ENCODE measurements at regions not wholly inside any gene's neighbourhood (a gene's known extent, or its start where the extent isn't known, plus 50 kb on each side); places are given as distances from the start of the nearest gene placed in this dataset.

DNA sequence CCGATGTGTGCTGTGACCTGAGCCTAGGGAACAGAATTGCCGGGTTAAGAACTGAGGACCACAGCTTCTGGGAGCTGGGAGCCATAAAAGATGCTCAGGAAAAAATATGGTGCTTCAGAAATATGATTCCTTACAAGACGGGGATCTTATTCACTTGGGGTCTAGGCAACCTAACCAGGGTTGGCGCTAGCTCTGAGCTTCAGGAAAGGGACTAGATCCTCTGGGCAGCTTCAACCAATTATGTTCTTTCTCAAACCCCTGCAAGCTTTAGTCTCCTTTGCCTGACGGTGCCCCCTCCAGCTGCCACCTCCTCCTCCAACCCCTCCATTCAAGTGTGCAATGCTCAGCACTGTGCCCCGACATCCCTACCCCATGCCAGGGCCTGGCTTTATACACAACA lies 634.1 kb upstream of the CADM1 start:
- no peak overlapping the region for H3K27ac ChIP-seq
- intact Hi-C loops (cut with DNase I): no loop called here
- WGBS, 2 donors: 79 to 83% methylated on average over 6 of the region's 6 CpGs

DNA sequence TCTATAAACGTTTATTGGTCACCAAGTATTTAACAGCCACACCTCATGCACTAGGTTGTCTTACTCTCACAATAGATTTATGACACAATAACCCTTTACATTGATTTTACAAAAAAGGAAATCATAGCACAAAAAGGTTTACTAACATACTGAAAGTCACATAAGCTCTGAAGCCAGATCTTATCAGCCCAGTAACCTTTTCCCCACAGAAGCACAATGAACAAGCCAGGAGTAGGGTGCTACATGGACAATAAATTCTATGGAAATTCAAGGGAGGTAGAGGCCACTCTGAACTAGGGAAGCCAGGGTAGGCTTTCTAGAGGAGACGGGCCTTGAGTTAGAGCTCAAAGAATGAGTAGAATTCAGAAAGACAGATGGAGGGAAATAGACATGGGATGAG lies 633.5 kb upstream of the CADM1 start:
- no peak overlapping the region for H3K27ac ChIP-seq
- intact Hi-C loops (cut with DNase I): no loop called here
- H3K27me3 ChIP-seq: no peaks in the 10 kb centered on the region
- TF ChIP-seq POLR2A (IDR thresholded peaks at IDR 0.05): no peak
- TF ChIP-seq, protein P1, sequence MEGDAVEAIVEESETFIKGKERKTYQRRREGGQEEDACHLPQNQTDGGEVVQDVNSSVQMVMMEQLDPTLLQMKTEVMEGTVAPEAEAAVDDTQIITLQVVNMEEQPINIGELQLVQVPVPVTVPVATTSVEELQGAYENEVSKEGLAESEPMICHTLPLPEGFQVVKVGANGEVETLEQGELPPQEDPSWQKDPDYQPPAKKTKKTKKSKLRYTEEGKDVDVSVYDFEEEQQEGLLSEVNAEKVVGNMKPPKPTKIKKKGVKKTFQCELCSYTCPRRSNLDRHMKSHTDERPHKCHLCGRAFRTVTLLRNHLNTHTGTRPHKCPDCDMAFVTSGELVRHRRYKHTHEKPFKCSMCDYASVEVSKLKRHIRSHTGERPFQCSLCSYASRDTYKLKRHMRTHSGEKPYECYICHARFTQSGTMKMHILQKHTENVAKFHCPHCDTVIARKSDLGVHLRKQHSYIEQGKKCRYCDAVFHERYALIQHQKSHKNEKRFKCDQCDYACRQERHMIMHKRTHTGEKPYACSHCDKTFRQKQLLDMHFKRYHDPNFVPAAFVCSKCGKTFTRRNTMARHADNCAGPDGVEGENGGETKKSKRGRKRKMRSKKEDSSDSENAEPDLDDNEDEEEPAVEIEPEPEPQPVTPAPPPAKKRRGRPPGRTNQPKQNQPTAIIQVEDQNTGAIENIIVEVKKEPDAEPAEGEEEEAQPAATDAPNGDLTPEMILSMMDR (IDR thresholded peaks at IDR 0.05): no peak
- DNase-seq: no peak
- no peaks in the 10 kb centered on the region for H3K36me3 ChIP-seq
- no peaks in the 10 kb centered on the region for H3K4me1 ChIP-seq
- H3K4me3 ChIP-seq: no peak overlapping the region
- WGBS, 2 donors: 45 to 53% methylated on average over 2 of the region's 2 CpGs
- no peaks in the 10 kb centered on the region for H3K9me3 ChIP-seq

More for the DNA sequence above, 634.1 kb upstream of the CADM1 start:
- Histone ChIP-seq H3K36me3 (no peaks in the 10 kb centered on the region), H3K4me3 (no peak overlapping the region), H3K27me3 (no peaks in the 10 kb centered on the region), H3K4me1 (no peaks in the 10 kb centered on the region), H3K9me3 (no peaks in the 10 kb centered on the region)
- TF ChIP-seq POLR2A (IDR thresholded peaks at IDR 0.05): no peak
- TF ChIP-seq, protein P1 (IDR thresholded peaks at IDR 0.05): no peak
- no peak for DNase-seq

DNA sequence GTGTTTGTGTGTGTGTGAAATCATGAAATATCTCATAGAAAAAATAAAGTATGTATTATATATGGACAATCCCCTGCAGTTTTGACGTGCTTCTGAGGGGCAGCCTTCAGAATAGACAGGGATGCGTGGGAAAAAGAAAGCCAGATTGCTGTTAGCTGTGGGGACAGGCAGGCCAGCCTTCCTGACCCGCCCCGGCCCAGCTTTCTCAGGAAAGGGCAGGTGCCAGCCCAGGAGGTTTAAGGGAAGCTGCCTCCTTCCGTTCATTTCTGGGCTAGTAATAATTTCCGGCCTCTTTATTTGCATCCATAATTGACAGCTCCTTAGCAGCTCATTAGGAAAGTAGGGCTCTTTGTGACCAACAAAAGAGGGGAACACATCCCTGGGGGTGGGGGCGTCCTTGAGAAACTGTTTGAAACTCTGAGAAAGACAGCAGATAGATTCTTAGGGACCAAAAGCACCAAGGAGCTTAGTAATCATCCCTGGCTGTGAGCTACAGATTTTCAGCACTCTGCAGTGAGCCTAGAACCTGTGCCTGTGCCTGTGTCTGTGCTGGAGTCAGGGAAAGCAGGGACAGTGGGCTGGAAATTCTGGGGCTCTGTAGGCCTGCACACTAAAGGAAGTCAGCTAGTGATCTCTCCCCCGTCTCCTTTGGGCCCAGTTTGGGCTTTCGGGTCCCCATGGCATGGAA lies 632.9 kb upstream of the CADM1 start:
- 67 to 68% methylated on average over 8 of the region's 9 CpGs for WGBS, 2 donors
- intact Hi-C loops (cut with DNase I): no loop called here
- H3K27me3 ChIP-seq: no peaks in the 10 kb centered on the region
- H3K27ac ChIP-seq: no peak overlapping the region
- no peak for DNase-seq
- H3K4me3 ChIP-seq: no peak overlapping the region
- no peaks in the 10 kb centered on the region for H3K36me3 ChIP-seq
- H3K4me1 ChIP-seq: no peaks in the 10 kb centered on the region
- TF ChIP-seq, protein P1 (IDR thresholded peaks at IDR 0.05): no peak
- TF ChIP-seq POLR2A (IDR thresholded peaks at IDR 0.05): no peak
- no peaks in the 10 kb centered on the region for H3K9me3 ChIP-seq

DNA sequence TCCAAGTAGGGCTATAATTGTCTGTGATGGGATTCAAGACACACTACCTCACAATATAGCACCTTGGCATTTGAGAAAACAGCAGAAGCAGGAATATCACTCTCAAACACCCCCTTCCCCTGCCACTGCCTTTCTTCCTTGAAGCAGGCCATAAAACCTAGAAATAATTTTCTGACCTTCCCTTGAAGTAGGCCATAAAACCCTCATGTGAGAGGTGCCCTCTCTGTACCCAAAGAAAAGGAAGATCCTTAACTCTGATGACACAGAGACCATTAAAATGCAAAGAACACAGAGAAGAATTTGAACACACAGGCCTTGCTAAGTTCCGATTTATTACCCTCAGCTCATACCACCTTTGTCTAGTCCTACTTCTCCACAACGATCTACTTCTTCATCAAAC lies 631.7 kb upstream of the CADM1 start:
- Histone ChIP-seq H3K4me3 (no peak overlapping the region), H3K4me1 (no peaks in the 10 kb centered on the region), H3K9me3 (no peaks in the 10 kb centered on the region), H3K27ac (no peak overlapping the region), H3K27me3 (no peaks in the 10 kb centered on the region), H3K36me3 (no peaks in the 10 kb centered on the region)
- intact Hi-C loops (cut with DNase I): no loop called here
- no peak for DNase-seq
- TF ChIP-seq POLR2A (IDR thresholded peaks at IDR 0.05): no peak
- TF ChIP-seq, protein P1 (IDR thresholded peaks at IDR 0.05): no peak
- WGBS, 2 donors: 75 to 80% methylated on average over 2 of the region's 2 CpGs

DNA sequence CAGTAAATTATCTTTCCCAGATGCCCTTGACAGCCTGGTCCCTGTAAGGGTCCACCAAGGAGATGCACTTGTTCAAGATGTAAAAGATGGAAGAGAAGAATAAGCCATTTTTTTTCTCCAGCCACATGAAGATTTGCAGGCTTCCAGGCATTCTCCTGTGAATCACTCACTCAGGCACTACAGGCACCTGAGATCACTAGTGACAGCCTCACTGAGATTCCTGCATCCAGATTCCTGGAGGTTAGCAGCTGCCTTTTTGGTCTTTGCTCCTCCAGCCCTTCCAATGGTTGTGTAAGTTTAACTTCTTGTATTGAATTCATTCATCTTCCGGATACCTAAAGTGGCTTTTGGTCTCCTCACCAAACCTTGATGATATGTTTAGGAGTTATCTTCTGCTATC lies 630.2 kb upstream of the CADM1 start:
- Histone ChIP-seq H3K27ac (no peak overlapping the region), H3K36me3 (no peaks in the 10 kb centered on the region), H3K9me3 (no peaks in the 10 kb centered on the region), H3K4me3 (no peak overlapping the region), H3K4me1 (no peaks in the 10 kb centered on the region), H3K27me3 (no peaks in the 10 kb centered on the region)
- intact Hi-C loops (cut with DNase I): no loop called here
- DNase-seq: no peak
- 100% methylated on average over 1 of the region's 1 CpG for WGBS, 2 donors
- no peak for TF ChIP-seq POLR2A (IDR thresholded peaks at IDR 0.05)
- TF ChIP-seq, protein P1 (IDR thresholded peaks at IDR 0.05): no peak

All from esophagus squamous epithelium (tissue), 5 donors.